HG03439 (cell line): ENCODE measurements at regions not wholly inside any gene's neighbourhood (a gene's known extent, or its start where the extent isn't known, plus 50 kb on each side); places are given as distances from the start of the nearest gene placed in this dataset.

Experiments used
- ATAC-seq: cut with Tn5 transposase; IDR thresholded peaks from one replicate; pipeline ENCODE4 v1.9.1; 2021; ENCODE audit warnings: mild to moderate bottlenecking, moderate library complexity; ENCODE audit not compliant: unreplicated experiment

GRCh38 chr7:46695051-46695708, 774.1 kb upstream of the IGFBP3 start:
- ATAC-seq, result no peak

DNA sequence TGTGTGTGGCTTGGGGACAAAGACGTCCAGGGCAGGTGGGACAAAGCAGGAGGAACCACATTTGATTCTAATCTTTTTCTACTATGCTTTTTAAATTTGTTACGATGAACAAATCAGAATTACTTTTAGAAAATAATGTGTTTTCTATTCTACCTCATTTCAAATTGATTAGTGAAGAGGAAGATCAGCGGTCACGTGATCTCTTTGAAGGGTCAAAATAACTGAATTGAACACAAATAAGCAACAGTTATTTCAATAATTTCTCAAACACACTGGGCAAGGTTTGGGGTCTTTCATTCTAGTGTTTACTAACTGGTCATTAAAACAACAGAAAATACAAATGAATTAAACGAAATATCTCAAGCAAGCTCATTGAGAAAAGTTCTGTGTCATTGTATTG, 773.0 kb upstream of the IGFBP3 start:
- ATAC-seq, result no peak

DNA sequence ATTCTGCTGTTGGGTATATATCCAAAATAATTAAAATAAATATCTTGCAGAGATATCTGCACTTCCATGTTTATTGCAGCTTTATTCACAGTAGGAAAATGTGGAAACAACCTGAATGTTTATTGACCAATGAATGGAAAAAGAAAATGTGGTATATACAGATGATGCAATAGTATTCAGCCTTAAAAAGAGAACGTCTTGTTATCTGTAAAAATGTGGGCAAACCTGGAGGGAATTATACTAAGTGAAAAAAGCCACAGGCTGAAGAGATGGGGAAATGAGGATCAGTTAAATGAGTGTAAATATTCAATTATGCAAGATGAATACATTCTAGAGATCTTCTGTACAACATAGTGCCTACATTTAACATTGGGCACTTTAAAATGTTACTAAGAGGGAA, 766.1 kb upstream of the IGFBP3 start:
- ATAC-seq, result no peak

DNA sequence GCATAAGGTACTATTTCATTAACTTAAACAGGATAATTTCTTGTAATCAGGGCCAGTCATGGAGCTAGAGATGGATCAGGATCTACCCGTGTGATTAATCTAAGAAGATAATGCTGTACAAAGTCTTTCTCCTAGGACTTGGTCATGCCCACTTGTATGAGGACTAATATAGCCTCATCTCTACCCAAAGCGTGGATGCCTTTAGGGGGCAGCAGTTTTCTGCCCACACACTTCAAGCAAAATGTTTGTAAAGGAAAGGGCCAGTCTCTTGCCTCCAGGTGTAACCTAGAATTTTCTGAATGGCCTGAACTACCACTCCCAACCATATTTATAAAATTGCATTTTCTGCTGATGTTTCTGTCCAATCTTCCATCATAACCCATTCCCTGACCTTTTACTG, 764.0 kb upstream of the IGFBP3 start:
- no peak for ATAC-seq

- no peak for ATAC-seq
Observed at GRCh38 chr7:46682836-46683624, 762.0 kb upstream of the IGFBP3 start.

GRCh38 chr7:46681865-46682503, 760.9 kb upstream of the IGFBP3 start:
- no peak for ATAC-seq

- ATAC-seq, result peak; percentile 73
Observed at GRCh38 chr7:46680147-46680546, 759.1 kb upstream of the IGFBP3 start.

DNA sequence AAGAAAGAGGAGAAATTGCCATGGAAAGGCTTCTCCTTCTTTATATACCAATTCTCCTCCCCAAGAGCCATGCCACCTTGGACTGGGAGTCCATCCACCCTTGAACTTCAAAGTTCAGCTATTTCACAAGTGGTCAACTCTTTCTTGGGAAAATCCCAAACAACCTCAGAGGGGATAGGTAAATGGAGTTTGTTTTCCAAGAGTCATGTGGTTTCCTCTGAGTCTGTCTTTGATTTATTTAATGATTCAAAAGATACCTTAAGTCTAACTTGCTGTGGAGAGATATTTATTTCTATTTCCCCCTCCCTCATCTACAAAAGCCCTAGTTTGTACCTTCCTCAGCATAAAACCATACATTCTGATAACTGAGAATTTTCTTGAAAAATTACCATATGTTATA, 758.6 kb upstream of the IGFBP3 start:
- ATAC-seq, result no peak

GRCh38 chr7:46678421-46678820, 757.3 kb upstream of the IGFBP3 start:
- no peak for ATAC-seq

- ATAC-seq, result no peak
Observed at GRCh38 chr7:46675456-46675855, 754.4 kb upstream of the IGFBP3 start.

DNA sequence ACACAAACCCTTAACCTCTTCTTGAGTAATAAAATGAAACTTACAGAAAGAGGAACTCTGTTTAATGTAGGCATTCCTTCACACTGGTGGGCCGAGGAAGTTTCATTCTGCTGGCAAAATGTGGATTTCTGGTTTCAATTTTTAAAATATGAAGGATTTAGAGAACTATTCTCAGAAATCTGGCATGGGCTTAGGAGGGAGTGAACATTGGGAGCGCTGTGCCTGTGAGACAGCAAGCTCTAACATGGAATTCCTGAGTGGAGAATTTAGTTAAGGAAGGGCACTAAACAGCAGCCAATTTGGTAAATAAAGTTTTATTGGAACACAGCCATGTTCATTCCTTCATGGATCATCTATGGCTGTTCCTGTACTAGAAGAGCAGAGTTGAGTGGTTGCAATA, 751.8 kb upstream of the IGFBP3 start:
- ATAC-seq, result no peak

DNA sequence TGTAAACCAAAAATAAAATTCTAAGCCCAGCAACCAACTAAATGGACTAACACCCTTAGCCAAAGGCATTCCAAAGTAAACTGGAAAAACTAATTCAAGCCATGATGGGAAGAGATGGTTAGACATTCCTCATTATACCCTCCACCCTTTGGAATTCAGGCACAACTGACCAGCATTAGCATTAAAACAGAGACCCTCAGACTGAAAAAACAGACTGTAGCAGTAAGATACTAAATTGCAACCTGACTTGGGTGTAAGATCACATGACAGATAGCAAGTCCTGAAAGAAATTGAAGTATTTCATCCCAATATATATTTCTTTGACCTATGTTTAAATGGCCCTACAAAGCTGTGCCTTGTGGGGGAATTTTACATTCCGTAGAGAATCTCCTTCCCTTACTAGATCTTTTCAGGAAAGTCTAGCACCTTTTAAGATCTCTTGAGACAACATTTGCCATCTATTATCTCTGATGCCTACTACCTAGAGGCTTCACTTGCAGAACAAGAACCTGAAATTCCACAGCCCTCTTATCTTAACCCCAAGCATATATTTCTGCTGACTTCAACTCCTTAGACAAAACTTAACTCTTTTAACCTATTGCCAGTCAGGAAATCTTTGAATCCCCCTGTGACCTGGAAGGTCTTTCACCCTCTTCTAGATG, 750.2 kb upstream of the IGFBP3 start:
- ATAC-seq, result no peak

GRCh38 chr7:46669028-46669427, 748.0 kb upstream of the IGFBP3 start:
- no peak for ATAC-seq

GRCh38 chr7:46664453-46664852, 743.4 kb upstream of the IGFBP3 start:
- no peak for ATAC-seq

DNA sequence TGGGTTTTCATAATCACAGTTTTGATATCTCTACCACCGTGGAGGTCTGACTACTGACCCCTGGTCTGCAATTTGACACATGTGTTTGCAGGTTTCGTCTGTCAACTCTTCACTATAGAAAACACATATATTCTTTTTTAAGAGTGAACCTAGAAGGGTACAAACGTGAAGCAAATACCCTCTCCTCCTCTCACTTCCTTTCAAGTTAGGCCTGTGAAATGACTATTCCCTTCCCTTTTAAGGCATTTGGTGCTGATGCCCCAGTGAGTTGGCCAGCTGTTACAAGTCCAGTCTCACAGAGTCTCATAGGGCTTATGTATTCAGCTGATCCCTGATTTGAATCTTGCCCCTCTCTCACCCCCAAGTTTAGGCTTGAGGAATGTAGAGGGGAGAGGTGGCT, 742.0 kb upstream of the IGFBP3 start:
- ATAC-seq, result no peak

DNA sequence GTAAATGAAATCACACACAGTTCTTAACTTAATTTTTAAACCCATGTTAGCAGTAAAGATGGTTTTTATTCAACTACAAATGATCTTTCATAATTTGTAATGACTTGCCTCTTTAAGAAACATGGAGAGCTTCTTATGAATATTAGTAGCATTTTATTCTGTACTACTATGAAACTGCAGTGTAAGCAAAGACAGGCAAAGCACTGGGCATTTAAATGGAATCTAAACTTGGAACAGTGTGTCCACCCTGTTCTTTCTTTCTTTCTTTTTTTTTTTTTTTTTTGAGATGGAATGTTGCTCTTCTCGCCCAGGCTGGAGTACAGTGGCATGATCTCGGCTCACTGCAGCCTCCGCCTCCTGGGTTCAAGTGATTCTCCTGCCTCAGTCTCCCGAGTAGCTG, 740.4 kb upstream of the IGFBP3 start:
- no peak for ATAC-seq

GRCh38 chr7:46660402-46660980, 739.4 kb upstream of the IGFBP3 start:
- no peak for ATAC-seq

GRCh38 chr7:46658281-46658680, 737.2 kb upstream of the IGFBP3 start:
- ATAC-seq, result no peak

GRCh38 chr7:46654546-46655443, 733.7 kb upstream of the IGFBP3 start:
- no peak for ATAC-seq

GRCh38 chr7:46653848-46654247, 732.8 kb upstream of the IGFBP3 start:
- no peak for ATAC-seq
